Activated CD4-positive, alpha-beta T cell treated with anti-CD3 and anti-CD28 coated beads, Interleukin-2, amount 10 ng/mL, durations not matched to agents 24 days and 14 days (primary cell): ENCODE measurements at regions not wholly inside any gene's neighbourhood (a gene's known extent, or its start where the extent isn't known, plus 50 kb on each side); places are given as distances from the start of the nearest gene placed in this dataset.

Experiments
- DNase-seq: peaks from one replicate; pipeline ENCODE4 v3.0.0; 2022
- H3K27ac Mint-ChIP-seq: one replicate; pipeline ENCODE4 v1.8.0; 2022; ENCODE audit warnings: mild to moderate bottlenecking, mixed read lengths
- H3K27me3 Mint-ChIP-seq: one replicate; pipeline ENCODE4 v1.8.0; 2022; ENCODE audit warnings: mixed read lengths
- H3K36me3 Mint-ChIP-seq: one replicate; pipeline ENCODE4 v1.8.0; 2022; ENCODE audit warnings: low read depth, mild to moderate bottlenecking, mixed read lengths
- H3K4me1 Mint-ChIP-seq: one replicate; pipeline ENCODE4 v1.8.0; 2021; ENCODE audit warnings: mixed read lengths
- H3K4me3 Mint-ChIP-seq: one replicate; pipeline ENCODE4 v1.8.0; 2022; ENCODE audit warnings: mild to moderate bottlenecking, moderate library complexity, mixed read lengths
- H3K9me3 Mint-ChIP-seq: one replicate; pipeline ENCODE4 v1.8.0; 2021; ENCODE audit warnings: mixed read lengths
- intact Hi-C: fragments of 100-400 bp; cut with micrococcal nuclease; formaldehyde crosslinking; loops from one replicate; pipeline ENCODE4 v1.15.1; 2023

DNA sequence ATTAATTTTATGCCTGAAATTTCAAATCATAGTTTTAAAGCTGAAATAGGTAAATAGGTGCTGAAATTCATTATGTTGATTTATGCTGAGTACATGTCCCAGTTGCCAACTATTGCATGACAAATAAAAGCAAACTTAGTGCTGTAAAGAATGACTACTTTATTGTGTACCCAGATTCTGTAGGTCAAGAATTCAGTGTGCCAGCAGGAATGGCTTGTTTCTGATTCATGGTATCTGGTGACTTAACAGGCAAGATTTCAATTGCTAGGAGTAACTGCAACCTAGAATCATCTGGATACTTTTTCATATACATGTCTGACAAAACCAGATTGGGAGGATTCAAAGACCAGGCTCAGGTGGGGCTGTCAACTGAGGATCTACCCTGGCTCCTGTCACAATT lies 678.4 kb upstream of the ADAMTS5 start:
- Mint-ChIP-seq H3K27me3 (no peaks in the 10 kb centered on the region), H3K36me3 (no peaks in the 10 kb centered on the region), H3K27ac (no peak overlapping the region), H3K4me1 (no peaks in the 10 kb centered on the region), H3K9me3 (no peaks in the 10 kb centered on the region), H3K4me3 (no peak overlapping the region)
- no peak for DNase-seq
- intact Hi-C loops, result no loop called here

DNA sequence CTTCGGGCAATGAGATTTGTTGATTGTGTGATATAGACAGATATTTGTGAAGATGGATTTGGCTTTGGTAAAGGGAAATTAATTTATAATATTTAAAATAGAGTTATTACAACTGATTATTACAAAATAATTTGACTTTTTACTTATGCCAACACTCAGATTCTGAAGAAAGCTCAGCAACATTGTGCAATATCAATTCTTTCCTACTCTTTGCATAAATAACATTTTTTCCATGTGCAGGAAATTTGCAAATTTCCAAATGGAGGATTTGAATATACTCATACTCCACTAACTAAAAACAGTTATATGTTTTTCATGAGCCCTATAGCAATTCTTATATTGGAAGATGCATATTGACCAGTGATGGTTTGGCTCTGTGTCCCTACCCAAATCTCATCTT lies 676.4 kb upstream of the ADAMTS5 start:
- Mint-ChIP-seq H3K4me1 (no peaks in the 10 kb centered on the region), H3K9me3 (no peaks in the 10 kb centered on the region), H3K36me3 (no peaks in the 10 kb centered on the region), H3K27me3 (no peaks in the 10 kb centered on the region), H3K4me3 (no peak overlapping the region), H3K27ac (no peak overlapping the region)
- DNase-seq, result no peak
- intact Hi-C loops, result no loop called here

DNA sequence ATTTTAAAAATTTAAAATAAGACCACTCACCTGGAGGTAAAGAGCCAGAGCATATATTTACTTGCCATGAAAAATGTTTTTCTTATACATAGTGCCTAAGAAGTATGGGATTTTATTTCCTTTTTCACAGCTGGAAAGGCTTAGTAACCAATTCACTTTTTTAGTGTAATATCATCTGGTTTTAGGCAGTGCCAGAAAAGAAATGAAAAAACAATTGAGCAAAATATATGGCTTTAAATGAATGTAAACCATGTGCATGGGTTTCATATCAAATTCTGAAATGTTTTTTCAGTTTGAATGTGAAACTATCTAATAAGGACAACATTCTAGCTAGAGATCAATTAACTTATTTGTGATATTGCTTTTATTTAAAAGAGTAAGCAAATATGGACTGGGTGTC lies 672.4 kb upstream of the ADAMTS5 start:
- H3K27ac Mint-ChIP-seq, result no peak overlapping the region
- peaks cover 7% of the 10 kb centered on the region for H3K9me3 Mint-ChIP-seq
- intact Hi-C loops, result no loop called here
- no peak for DNase-seq
- H3K4me3 Mint-ChIP-seq, result no peak overlapping the region
- no peaks in the 10 kb centered on the region for H3K27me3 Mint-ChIP-seq
- H3K4me1 Mint-ChIP-seq, result no peaks in the 10 kb centered on the region
- H3K36me3 Mint-ChIP-seq, result no peaks in the 10 kb centered on the region

DNA sequence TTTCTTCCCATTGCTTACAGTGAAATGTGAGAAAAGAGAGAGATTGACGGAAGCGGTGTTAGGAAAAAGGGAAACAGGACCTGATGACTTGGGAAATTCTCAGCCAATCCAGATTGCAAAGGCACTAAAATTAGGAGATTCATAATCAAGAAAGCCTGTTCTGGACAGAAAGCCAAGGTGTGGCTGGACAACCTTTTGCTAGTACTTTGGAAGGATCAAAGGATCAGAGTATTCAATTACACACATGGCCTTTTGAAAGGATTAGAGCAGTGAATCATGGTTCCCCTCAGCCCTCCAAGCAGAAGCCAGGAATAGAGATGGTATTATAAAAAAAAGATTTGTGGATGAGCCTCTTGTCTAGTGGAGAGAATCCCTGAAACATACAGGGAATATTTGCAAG lies 669.8 kb upstream of the ADAMTS5 start:
- DNase-seq, result no peak
- Mint-ChIP-seq H3K27ac (peak overlapping the region; percentile 65), H3K4me1 (no peaks in the 10 kb centered on the region), H3K27me3 (no peaks in the 10 kb centered on the region), H3K4me3 (no peak overlapping the region), H3K9me3 (peaks cover 7% of the 10 kb centered on the region), H3K36me3 (no peaks in the 10 kb centered on the region)
- intact Hi-C loops, result no loop called here

DNA sequence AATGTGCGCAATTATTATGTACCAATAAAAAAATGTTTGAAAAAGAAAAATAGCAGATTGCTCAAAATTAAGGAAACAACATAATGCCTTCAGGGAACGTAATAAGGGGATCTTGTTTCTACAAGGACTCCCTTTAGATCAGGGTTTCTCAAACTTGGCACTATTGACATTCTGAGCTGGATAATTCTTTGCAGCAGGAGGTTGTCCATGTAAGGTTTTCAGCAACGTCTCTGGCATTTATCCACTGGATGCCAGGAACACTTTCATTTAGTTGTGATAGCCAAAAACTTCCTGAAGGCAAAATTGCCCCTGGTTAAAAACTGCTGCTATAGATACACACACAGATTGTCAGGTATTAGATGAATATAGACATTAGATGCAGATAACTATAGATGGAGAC lies 666.7 kb upstream of the ADAMTS5 start:
- Mint-ChIP-seq H3K4me3 (no peak overlapping the region), H3K27ac (no peak overlapping the region), H3K36me3 (no peaks in the 10 kb centered on the region), H3K27me3 (no peaks in the 10 kb centered on the region), H3K4me1 (no peaks in the 10 kb centered on the region), H3K9me3 (peaks cover 7% of the 10 kb centered on the region)
- intact Hi-C loops, result no loop called here
- DNase-seq, result no peak

DNA sequence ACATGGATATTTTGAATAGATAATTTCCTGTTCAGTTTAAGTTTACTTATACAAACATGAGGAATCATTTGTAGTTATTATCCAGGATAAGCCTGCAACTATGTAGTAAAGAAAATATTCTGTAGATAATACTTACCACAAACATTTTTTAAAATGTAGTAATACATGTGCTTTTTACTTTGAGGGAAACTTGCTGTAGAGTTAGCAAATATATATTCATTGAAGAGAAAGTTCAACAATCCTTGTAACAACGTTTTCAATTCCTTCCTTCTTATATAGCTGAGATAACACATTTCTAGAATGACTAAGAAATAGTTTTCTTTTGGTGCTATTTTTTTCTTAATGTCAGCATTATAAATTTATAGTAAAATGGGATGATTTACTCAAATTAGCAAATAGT lies 664.6 kb upstream of the ADAMTS5 start:
- H3K36me3 Mint-ChIP-seq, result no peaks in the 10 kb centered on the region
- no peak for DNase-seq
- no peak overlapping the region for H3K4me3 Mint-ChIP-seq
- no peak overlapping the region for H3K27ac Mint-ChIP-seq
- H3K9me3 Mint-ChIP-seq, result peaks cover 2% of the 10 kb centered on the region
- intact Hi-C loops, result no loop called here
- no peaks in the 10 kb centered on the region for H3K4me1 Mint-ChIP-seq
- H3K27me3 Mint-ChIP-seq, result no peaks in the 10 kb centered on the region

DNA sequence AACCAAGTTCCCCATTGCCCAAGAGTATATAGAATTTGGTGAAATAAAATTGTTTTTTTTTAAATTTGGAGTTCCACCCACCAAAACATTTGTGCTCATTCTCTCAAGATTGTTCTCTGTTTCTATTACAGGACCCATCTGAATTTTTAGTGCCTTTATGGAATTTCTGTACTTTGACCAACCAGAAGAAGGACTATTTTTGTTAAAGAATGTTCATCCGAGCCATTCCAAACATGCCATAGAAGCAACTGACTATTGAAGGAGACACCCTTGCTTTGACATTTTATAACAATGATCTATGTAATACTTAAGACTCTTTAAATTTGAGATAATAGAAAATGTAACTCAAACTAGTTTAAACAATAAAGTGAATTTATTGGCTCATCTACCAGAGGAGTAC lies 655.7 kb upstream of the ADAMTS5 start:
- H3K4me3 Mint-ChIP-seq, result no peak overlapping the region
- H3K27ac Mint-ChIP-seq, result no peak overlapping the region
- H3K27me3 Mint-ChIP-seq, result no peaks in the 10 kb centered on the region

DNA sequence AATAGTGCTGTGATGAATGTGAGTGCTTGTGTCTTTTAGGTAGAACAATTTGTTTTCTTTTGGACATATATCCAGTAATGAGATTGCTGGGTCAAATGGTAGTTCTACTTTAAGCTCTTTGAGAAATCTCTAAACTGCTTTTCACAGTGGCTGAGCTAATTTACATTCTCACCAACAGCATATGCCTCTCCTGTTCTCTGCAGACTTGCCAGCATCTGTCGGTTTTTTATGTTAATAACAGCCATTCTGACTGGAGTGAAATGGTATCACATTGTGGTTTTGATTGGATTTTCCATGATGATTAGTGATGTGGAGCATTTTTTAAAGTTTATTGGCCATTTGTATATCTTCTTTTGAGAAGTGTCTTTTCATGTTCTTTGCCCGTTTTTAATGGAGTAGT lies 647.3 kb upstream of the ADAMTS5 start:
- Mint-ChIP-seq H3K27ac (no peak overlapping the region), H3K27me3 (no peaks in the 10 kb centered on the region), H3K4me1 (no peaks in the 10 kb centered on the region), H3K36me3 (no peaks in the 10 kb centered on the region), H3K4me3 (no peak overlapping the region), H3K9me3 (peaks cover 3% of the 10 kb centered on the region)
- DNase-seq, result no peak
- intact Hi-C loops, result no loop called here

More for the DNA sequence above, 655.7 kb upstream of the ADAMTS5 start:
- DNase-seq, result no peak
- peaks cover 4% of the 10 kb centered on the region for H3K9me3 Mint-ChIP-seq
- H3K36me3 Mint-ChIP-seq, result no peaks in the 10 kb centered on the region
- no peaks in the 10 kb centered on the region for H3K4me1 Mint-ChIP-seq
- intact Hi-C loops, result no loop called here

DNA sequence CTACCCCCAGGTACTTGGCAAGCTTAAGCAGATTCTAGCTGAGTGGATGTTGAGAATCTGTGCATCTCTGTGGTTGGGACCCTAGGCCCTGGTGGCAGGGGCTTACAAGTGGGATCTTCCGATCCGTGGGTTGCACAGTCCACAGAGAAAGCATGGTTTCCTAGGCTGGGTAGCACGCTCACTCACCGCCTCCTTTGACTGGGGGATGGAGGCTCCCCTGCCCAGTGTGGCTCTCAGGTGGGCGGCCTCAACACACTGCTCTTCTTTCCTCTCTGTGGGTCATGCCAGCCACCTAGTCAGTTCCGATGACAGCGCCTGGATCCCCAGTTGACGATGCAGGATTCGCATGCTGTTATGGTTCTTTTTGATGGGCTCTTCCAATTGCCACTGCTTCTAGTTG lies 639.5 kb upstream of the ADAMTS5 start:
- Mint-ChIP-seq H3K9me3 (peaks cover 5% of the 10 kb centered on the region), H3K36me3 (no peaks in the 10 kb centered on the region), H3K4me1 (no peaks in the 10 kb centered on the region), H3K4me3 (no peak overlapping the region), H3K27me3 (no peaks in the 10 kb centered on the region), H3K27ac (no peak overlapping the region)
- no peak for DNase-seq
- intact Hi-C loops, result no loop called here

DNA sequence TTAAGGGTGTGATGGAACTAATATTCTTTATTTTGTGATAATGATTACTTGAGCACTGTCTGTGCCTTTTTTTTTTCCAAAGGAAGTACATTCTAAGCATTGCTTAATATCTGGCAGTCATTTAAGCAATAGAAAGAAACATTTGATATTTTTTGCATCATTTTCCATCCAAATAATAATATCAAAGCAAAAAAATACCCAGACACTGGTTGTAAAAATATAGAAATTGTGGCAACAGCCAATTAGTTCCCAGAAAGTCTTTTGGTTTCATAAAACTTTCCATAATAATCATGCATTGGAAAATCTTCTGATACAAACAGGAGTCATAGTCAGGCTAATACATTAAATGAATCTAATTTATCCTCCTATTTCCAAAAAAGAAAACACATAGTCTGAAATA lies 629.3 kb upstream of the ADAMTS5 start:
- no peak overlapping the region for H3K4me3 Mint-ChIP-seq
- no peaks in the 10 kb centered on the region for H3K27me3 Mint-ChIP-seq
- no peak for DNase-seq
- no peaks in the 10 kb centered on the region for H3K36me3 Mint-ChIP-seq
- H3K4me1 Mint-ChIP-seq, result no peaks in the 10 kb centered on the region
- peaks cover 6% of the 10 kb centered on the region for H3K9me3 Mint-ChIP-seq
- no peak overlapping the region for H3K27ac Mint-ChIP-seq
- intact Hi-C loops, result no loop called here

DNA sequence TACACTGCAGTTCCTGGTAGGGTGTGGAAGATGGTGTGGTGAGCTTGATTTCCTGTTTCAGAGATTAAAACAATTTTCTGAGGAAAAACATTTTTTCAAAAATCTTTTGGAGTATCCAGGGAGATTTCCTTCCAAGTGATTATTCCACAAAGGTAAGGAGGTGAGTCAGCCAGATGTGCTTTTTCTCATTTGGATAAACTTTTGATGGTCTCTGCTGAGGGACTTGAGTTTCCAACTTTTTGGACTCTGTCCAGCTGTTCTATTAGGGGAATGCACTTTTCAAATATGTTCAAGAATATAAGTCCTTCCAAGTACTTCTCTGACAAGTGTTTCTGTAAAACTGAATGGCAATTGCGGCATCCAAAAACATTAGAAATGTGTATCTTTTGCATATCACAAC lies 628.8 kb upstream of the ADAMTS5 start:
- Mint-ChIP-seq H3K4me1 (no peaks in the 10 kb centered on the region), H3K27ac (no peak overlapping the region), H3K36me3 (no peaks in the 10 kb centered on the region), H3K9me3 (peaks cover 6% of the 10 kb centered on the region), H3K27me3 (no peaks in the 10 kb centered on the region), H3K4me3 (no peak overlapping the region)
- no peak for DNase-seq
- intact Hi-C loops, result no loop called here

DNA sequence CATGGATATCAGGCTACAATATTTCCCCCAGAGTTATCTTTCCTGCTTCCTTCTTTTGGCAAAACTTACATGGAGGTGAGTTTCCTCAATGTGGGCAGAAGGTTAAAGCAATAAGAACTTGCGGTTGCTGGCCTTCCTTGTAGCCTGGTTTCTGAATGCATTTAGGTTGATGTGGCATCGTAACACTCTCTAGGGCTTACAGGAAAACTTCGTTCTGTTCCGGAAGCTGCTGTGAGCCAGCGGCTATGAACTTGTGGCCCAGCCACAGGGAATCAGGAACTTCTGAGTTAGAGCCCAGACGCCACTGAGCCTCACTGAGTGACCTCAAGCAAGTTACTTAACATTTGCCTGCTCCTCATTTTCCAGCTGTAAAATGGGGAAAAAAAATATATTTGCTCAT lies 623.4 kb upstream of the ADAMTS5 start:
- Mint-ChIP-seq H3K9me3 (peaks cover 3% of the 10 kb centered on the region), H3K27ac (no peak overlapping the region), H3K36me3 (no peaks in the 10 kb centered on the region), H3K27me3 (no peaks in the 10 kb centered on the region), H3K4me3 (no peak overlapping the region), H3K4me1 (no peaks in the 10 kb centered on the region)
- intact Hi-C loops, result no loop called here
- DNase-seq, result no peak

DNA sequence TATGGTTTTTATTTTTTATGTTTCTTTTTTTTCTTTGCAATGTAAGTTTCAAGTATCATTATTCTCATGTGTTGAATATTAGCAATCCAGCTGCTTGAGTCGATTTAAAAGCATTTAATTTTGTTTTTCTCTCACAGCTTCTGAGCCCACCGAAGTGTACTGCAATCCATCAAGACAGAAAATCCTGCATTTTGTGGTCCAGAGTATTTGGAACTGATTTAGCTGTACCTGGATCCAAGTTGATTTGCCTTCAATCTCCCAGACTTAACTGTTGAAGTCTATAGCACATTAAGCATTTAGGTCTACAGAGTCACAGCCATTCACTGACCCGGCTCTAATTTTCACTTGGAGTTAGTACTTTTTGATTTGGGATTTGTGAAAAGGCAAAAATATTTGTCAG lies 622.9 kb upstream of the ADAMTS5 start:
- H3K9me3 Mint-ChIP-seq, result peaks cover 3% of the 10 kb centered on the region
- no peak for DNase-seq
- intact Hi-C loops, result no loop called here
- no peaks in the 10 kb centered on the region for H3K27me3 Mint-ChIP-seq
- no peaks in the 10 kb centered on the region for H3K36me3 Mint-ChIP-seq
- H3K4me3 Mint-ChIP-seq, result no peak overlapping the region
- H3K27ac Mint-ChIP-seq, result no peak overlapping the region
- H3K4me1 Mint-ChIP-seq, result no peaks in the 10 kb centered on the region

DNA sequence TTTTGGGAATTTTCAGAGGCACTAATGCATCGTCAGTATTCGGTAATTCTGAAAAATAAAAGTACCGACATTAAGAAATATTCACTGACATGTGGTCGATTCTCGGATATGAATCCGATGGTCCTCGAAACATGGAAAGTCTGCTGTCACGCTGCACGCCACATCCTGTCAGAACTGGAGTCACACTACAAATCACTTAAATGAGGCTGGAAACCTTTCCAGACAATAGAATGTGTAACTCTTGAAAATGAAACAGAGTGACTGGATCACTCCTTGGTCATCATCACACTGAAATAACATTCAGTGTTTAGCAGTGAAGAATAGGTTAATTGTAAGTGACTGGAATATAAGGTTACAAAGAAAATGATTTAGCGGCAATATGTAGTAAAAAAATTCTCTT lies 620.1 kb upstream of the ADAMTS5 start:
- Mint-ChIP-seq H3K27me3 (no peaks in the 10 kb centered on the region), H3K36me3 (no peaks in the 10 kb centered on the region), H3K27ac (no peak overlapping the region), H3K9me3 (no peaks in the 10 kb centered on the region), H3K4me3 (no peak overlapping the region), H3K4me1 (no peaks in the 10 kb centered on the region)
- intact Hi-C loops, result no loop called here
- no peak for DNase-seq

DNA sequence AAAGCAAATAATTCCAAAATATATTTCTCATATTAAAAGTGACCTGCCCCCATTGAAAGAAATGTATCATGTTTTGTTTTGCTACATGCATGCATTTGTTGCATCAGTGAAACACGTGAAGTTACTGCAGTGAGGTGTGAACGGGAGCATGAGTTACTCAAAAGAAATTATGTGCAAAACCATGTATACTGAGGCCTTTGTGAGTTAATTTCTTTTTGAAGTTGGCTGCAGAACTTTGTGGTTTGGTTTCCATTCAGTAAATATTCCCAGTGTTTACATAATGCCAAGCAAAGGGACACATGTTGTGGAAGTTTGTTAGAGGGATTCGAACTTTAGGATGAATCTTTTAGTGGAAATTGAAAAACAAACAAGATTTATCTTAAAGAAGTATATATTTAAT lies 619.4 kb upstream of the ADAMTS5 start:
- H3K4me1 Mint-ChIP-seq, result no peaks in the 10 kb centered on the region
- H3K4me3 Mint-ChIP-seq, result no peak overlapping the region
- no peak overlapping the region for H3K27ac Mint-ChIP-seq
- H3K36me3 Mint-ChIP-seq, result no peaks in the 10 kb centered on the region
- no peaks in the 10 kb centered on the region for H3K9me3 Mint-ChIP-seq
- no peaks in the 10 kb centered on the region for H3K27me3 Mint-ChIP-seq
- intact Hi-C loops, result no loop called here
- DNase-seq, result no peak

DNA sequence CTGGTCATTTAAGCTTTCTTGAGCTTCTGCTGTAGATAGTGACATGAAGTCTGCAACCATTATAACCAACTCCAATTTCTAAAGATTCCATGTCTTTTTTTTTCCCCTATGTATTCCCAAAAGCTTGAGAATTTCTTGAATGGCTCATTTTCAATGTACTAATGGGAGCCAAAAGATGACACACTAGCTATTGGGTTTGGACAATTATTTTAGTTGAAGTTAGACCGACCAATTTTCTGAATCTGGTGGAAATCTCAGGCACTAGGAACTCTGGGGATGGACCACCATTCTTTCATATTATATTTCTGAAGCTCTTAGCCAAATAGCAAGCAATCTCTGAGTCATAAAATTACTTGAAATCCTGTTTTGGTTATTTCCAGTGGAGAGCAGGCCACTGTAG lies 617.4 kb upstream of the ADAMTS5 start:
- intact Hi-C loops, result no loop called here
- no peaks in the 10 kb centered on the region for H3K9me3 Mint-ChIP-seq
- no peaks in the 10 kb centered on the region for H3K27me3 Mint-ChIP-seq
- H3K4me3 Mint-ChIP-seq, result no peak overlapping the region
- H3K4me1 Mint-ChIP-seq, result no peaks in the 10 kb centered on the region
- no peak overlapping the region for H3K27ac Mint-ChIP-seq
- no peaks in the 10 kb centered on the region for H3K36me3 Mint-ChIP-seq
- no peak for DNase-seq
